T-helper 1 cell treated with Interleukin-12 subunit alpha and Interleukin-12 subunit beta and Interleukin-4 antibody, amounts not matched to agents 30 ng/mL and 1 ng/mL, for 36 hours (primary cell): ENCODE measurements at regions not wholly inside any gene's neighbourhood (a gene's known extent, or its start where the extent isn't known, plus 50 kb on each side); places are given as distances from the start of the nearest gene placed in this dataset.
"Not testable (repeated sequence)": the region's sequence is repeated elsewhere in the genome, so short reads cannot be mapped to it uniquely, and the experiment has no call there.

Experiments
- intact Hi-C: fragments of 100-400 bp; cut with micrococcal nuclease; formaldehyde crosslinking; loops from one replicate; pipeline ENCODE4 v1.15.1; 2024

DNA sequence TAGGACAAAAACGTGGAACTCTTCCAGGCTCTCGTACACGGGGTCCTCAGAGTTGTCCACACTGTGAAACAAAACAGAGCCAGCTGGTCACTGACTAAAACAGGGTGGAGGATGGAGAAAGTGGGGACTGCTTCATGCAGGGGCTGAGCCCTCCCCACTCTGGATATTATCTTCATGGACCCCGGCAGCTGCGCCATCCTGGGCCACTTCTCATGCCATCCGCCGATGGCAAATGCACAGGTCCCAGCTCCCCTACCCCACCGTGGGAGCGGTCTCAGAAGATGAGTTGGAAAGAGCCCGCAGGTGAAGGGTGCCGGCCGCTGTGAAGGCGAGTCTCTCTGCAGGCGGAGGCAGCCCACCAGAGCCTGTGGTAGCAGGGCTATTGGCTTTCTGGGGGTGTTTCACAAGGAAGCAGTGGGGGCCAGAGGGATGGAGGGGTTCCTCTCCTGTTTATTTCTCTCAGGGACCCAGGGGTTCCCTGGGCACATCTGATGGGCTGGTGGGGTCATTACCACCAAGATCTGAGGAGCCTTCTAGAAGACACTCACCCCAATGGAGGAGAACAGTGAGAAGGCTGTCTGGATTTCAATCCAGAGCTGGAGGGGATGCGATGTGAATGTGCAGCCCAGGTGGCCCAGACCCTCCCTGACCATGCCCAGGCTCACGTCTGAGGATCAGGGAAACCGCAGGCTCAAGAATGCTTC is 177.3 kb downstream of the KLF13 start:
- intact Hi-C loops, result no loop called here

DNA sequence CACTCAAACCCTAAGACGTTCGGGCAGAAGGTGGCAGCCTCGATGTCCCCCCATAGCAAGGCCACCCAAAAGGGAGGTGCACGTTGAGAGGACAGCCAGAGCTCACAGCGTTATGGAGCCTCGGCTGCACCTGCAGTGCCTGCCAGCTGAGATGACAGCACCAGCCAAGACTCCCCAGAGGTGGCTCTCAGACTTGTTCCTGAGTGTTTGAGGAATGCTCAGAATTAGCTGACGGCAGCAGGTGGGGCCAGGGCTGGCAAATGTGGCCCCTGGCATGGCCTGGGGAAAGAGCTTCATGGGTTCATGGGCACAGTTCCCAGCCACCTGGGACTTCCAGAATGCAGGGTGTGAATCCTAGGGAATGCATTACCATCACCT is 177.8 kb downstream of the KLF13 start:
- intact Hi-C loops, result no loop called here

DNA sequence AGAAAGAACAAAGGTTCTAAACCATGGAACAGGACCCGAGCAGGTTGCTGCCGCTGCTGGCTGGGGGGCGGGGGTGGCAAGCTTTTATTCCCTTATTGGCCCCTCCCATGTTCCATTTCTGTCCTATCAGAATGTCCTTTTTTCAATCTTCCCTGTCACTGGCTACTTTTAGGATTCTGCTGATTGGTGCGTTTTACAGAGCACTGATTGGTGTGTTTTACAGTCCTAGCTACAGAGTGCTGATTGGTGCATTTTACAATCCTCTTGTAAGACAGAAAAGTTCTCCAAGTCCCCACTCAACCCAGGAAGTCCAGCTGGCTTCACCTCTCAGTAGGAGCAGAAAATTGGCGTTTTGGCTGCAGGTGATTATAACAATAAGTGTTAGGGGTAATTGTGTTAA is 180.9 kb downstream of the KLF13 start:
- intact Hi-C loops, result not testable (repeated sequence)

DNA sequence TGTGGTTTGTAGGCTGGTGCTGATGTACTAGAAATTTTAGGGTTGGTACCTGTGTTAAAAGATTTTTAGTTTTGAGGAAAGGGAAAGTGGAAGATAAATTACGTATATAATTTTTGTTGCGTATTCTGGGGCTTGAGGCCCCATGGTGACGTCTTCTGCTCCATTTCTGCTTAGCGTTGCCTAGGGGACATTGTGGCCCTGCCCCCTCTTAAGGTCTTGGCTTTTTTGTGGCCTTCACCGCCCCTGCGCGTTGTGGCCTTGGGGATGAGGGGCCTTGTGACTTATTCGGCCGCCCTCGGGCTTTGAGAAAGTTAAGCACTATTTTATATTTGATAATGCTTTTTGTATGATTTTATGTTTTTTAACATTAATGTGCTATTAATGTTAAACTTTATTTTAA is 182.0 kb downstream of the KLF13 start:
- intact Hi-C loops, result no loop called here

DNA sequence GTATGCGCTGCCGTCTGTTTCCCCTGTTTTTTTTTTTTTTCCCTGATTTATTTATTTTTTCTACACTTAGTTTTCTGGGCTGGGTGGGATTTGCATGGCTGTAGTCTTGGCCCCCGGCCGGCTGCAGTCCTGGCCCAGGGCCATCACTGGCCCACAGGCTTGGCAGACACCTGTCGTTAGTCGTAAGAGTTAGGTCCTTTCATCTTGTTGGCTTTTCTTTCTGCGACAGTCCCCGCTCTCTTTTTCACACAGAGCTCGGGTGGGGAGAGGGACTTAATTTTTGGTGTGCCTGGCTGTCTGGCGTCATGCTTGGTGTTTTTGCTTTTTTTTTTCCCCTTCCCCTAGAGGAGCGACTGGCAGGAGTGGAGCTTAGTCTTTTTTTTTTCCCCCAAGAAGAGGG is 183.4 kb downstream of the KLF13 start:
- intact Hi-C loops, result loop anchor here (2.0 kb wide), 1 partner anchor 75 kb away; no protein-coding TSS in a partner anchor

DNA sequence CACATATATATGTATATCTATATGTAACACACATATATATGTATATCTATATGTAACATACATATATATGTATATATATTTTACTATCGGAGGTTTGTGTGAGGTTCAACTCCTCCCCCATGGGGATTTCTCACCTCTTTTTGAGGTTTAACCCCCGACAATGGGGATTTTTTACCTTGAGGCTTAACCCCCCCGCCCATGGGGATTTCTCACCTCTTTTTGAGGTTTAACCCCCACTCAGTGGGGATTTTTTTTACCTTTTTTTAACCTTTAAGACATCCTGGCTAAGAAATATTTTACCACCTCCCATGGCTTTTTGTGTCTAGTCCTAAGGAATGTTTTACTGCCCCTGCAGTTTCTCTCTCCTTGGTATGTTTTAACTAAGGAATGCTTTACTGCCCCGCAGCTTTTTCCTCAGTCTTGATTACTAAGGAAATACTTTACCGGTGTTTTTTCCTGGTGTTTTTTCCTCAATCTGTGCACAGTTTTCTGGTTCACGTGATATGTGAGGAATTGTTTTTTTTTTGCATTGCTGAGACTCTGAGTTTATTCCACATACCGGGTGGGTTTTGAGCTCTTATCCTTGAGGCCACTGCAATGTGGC is 185.2 kb downstream of the KLF13 start:
- intact Hi-C loops, result loop anchor here (1.0 to 2.0 kb wide), 2 partner anchors 39 to 77 kb away; no protein-coding TSS in a partner anchor

DNA sequence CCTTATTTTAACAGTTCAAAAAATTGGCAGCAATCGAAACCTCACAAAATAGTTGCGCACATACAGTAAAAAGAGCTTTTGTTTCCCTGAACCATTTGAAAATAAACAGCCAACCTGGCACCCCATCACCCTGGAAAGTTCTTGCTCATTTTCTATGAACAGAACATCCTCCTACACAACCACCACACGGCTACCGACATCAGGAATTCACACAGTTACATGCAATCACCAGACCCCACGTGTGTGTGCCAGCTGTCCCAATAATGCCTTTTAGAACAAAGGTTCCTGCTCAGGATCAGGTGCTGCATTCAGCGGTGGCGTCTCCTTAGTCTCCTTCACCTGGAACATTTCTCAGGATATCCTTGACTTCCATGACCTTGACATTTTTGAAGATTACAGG is 186.5 kb downstream of the KLF13 start:
- intact Hi-C loops, result no loop called here

DNA sequence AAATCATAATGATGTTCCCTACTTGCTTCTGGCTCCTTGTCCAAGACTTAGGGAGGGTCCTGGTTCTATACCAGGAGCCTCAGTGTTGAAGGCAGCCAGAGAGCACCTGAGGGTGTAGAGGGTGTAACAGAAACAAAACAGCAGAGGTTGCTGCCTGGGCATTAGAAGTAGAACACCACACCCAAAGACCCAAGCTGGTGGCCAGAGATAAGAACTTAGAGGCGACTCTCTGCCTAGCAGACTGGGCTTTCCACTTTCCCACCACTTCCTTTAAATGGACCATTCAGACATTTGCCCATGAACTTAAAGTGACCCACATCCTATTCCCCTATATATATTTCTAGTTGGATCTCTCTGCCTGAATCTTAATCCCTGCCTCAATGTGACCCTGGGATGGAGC is 189.8 kb downstream of the KLF13 start:
- intact Hi-C loops, result no loop called here

DNA sequence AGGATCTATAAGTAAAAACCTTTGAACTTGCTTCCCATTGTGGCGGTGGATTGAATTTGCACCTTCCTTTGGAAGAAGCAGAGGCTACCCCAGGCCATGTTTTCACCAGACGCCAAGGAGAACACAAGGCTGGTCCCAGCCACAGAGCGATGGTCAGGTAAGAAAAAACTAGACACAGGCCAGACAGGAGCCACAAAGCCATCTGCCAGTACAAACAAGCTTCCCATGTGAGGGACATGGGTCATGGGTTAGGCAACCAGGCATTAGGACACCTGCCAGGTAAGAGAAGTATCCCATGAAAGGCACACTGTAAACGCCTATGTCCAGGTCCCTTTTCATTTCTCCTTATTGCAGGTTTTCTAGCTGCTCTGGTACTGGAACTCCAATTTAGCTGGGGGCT is 190.2 kb downstream of the KLF13 start:
- intact Hi-C loops, result no loop called here

DNA sequence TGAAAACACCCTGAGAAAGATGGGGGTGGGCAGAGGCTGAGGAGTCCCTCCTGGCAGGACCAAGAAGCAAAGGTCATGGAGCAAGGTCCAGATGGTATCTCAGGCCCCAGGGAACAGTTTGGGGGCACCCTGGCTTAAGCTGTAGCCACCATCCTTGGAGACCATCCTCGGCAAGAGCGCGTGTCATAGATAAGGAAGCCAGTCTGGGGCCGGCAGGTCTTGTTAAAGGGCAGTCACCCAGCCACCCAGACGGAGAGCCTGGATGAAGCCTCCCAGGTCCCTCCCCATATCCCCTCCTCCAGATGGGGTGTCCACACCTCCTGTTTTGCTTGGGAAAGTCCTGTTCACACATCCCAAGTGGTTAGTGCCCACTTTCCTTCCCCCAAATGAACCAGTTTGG is 191.1 kb downstream of the KLF13 start:
- intact Hi-C loops, result no loop called here

DNA sequence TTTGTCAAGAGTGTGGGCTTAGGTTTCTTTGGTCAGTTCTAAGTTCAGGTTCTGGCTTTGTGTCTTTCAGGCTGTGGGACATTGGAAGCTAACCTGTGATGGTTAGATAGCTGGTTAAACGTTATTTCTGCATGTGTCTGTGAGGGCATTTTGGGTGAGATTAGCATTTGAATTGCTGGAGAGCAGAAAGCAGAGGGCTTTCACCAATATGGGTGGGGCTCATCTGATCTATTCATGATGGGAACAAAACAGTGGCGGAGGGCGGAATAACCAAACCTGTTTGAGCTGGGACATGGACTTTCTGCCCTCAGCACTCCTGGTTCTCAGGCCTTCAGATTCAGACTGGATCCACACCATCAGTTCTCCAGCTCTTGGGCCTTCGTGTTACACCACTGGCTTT is 195.4 kb downstream of the KLF13 start:
- intact Hi-C loops, result no loop called here

DNA sequence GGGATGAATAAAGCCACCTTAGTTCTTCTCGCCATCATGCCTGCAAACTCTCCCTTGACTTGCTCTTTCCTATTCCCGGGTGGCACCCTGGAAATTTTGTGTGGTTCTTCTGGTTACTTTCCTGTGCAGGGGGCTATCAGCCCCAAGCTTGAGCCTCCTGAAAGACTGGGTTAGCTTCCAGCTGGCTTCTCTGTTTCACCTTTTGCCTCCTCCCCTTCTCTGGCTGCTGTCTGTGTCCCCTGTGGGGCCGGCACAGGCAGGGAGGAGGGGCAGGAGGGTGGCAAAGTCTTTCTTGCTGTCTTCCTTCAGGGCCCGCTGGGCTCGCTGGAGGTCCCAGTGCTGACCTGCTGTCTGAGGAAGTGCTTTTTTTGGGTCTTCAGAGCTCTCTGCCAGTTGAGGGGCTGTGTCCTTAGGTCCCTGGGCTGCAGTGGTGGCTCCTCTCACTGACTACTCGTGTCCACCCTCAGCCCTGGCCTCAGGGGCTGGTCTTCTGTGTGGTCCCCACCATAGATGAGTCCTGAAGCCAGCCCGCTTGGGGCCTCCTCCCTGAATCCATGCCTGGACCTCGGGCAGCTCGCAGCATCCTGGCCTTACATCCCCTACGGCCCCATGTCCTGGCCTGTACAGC is 196.5 kb downstream of the KLF13 start:
- intact Hi-C loops, result no loop called here

DNA sequence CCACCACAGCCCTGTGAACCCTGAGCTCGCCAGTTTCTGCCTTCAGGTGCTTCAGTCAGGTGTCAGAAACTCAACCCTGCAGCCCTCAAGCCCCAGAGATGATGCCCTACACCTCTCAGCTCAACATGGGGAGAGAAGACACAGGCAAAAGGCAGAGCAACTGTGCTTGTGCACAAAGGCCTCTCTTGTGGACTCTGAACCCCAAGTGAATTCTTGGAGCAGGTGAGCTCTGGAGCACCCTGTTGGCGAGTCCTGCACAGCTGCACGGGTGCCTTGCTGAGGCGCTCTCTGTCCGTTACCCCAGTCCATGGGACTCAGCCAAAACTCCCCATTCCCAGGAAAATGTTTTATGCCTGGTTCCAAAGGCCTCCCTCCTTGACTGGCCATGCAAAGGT is 197.0 kb downstream of the KLF13 start:
- intact Hi-C loops, result no loop called here

DNA sequence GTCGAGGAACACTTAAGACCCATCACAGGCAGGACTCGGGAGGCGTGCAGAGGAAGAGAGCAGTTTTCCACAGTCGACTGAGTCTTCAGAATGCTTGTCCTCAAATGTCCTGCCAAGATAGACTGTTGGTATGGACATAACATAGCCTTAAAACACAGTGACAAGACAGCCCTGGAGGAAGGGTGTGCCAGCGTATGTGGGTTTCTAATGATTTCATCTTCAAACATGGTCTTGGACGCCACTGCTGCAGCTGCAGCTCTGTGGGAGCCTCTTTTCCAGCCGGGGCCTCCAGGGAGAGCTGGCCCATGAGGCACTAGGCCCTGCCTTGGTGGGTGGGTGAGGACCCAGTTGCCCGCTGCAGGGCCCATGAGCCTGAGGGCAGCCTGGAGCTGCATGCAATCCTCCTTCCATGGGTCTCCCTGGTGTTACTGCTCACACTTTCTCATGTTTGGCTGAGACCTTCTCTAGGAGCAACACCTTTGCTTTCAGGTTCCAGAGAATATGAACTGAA is 198.6 kb downstream of the KLF13 start:
- intact Hi-C loops, result no loop called here

DNA sequence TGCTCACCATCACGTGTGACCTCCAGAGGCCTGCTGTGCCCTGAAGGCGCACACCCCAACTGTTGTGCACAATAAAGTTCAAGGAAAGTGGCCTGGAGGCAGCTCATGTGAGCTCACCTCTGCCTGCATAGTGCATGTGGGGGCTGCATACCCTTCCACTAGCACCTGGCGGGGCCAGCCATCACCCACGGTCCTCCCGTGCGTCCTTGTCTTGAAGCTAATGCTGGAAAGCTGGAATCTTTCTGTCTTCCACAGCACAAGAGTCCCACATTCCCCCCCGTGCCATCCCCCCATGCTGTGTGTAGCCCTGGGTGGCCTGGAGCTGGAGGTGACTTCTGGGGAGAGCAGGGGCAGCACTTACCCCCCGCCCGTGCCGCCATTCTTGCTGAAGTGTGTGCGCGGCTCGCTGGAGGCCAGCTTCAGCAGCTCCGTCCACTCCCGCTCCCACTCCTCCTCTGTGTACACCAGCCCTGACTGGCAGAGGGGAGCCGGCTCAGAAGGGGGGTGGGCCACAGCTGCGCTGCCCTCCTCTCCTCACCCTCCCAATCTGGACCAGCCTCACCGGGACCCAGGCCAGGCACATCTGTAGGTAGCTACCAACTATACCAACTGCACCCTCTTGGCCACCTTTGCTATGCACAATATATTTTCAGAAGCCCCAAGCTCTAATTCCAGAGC is 199.5 kb downstream of the KLF13 start:
- intact Hi-C loops, result no loop called here

DNA sequence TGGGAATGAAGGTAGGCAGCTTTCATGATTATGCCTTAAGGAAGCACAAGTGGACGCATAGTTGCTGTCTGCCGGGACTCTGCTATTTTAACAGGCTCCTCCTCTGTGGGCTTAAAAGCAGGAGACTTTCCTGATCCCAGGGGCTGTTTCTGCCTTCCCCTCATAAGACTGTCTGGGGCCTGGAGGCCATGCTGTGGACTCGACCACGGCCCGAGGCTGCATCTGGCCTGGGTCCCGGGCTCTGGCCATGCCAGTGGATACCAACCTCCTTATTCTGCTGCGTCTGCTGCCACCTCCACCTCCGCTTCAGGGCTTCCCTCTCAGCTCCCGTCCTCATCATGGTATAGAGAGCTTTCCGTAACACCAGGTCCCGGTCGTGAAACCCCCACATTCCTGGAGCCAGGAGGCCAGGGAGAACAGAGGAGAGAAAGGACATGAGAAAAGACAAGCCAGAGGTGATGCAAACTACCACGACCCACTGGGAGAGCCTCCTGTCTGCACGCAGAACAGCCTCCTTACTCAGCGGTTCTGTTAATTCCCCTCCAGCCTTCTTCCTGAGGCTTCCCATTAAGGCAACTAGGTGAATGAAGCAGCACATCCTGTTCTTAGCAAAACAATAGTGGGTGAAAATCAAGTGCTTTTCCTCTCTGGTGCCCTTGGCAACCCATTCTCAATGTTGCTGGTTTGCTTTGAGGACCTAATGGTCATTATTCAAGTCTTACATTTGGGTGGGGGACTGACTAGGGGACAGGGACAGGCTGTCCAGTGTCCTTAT is 200.5 kb downstream of the KLF13 start:
- intact Hi-C loops, result no loop called here

DNA sequence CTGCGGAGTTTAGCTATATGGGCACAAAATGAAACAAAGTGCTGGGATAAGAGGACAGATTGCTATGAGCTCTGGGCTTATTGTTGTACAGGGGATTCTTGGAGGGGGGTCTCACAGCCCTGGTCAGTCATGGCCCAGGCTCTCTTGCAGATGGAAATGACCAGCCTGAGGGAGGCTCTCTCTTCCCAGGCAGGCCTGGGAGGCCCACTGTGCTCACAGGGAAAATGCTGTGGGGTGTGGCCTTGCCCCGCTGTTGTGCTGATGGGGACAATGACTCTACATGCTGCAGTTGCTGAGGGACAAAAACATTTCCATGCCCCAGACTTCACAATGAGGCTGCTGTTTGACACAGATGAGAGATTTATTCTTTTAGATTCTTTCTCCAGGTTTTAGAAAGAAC is 202.2 kb downstream of the KLF13 start:
- intact Hi-C loops, result no loop called here

DNA sequence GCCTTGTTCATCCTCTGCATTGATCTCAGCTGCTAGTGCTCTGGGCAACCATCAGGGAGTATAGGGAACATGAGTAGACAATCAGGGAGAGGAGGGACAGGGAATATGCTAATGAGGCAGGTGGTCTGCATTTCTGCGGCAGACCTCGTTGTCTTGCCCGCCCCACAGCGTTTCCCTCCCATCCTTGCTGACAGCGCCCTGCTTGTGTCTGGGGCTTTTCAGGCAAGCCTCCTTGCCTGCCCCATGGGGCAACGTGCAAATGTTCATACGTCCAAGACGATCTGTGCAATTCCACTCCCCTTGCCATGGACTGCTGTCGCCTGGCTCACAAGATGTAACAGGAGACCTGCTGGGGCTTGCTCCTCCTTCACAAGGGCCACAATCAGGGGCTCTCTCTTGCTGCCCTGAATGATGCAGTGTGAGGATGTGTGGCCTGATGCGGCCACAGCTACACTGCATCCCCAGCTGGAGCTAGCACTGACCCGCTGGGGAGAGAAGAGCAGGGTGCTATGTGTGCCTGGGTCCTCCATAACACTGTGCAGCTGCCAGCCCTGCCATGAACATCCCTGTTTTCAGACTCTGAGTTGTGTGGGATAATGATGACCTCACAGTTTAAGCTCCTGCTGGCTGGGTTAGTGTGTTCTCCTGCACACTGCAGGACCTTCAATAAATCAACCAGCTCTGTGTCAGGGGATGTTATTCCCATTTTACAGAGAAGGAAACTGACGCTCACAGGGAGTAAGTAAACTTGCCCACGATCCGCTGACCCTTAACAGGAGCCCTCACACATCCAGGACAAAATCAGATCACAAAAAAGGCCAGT is 211.3 kb downstream of the KLF13 start:
- intact Hi-C loops, result no loop called here

DNA sequence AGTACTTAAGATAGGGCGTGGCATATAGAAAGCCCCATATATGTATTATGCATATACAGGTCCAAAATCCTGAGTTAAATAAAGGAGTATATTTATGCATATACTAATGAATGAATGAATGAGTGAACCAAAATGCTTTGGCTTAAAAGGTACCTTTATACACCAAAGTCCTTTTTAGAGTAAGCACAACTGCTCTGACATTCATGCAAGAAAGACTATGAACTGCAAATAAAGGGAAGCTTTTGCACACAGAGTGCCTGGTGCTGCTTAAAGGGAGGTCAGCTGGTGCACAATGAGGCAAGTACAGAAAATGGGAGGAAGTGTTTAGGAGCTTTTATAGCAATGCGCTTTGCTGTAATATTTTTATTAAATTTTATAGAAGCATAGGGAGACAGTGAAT is 214.0 kb downstream of the KLF13 start:
- intact Hi-C loops, result no loop called here

DNA sequence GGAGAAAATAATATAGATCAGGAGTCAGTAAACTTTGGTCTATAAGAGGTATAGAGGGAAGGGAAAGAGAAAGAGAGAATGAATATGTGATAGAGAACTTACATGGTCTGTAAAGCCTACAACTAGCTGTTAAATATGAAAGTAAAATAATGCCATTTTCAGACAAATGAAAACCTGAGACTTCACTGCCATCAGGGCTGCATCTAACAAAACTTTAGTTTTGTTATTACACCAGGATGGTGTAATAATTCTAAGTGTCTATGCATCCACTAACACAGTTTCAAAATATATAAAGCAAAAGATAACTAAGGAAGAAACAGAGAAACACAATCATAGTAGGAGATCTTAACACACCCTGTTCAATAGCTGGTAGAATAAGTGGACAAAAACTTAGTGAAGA is 217.7 kb downstream of the KLF13 start:
- intact Hi-C loops, result no loop called here

DNA sequence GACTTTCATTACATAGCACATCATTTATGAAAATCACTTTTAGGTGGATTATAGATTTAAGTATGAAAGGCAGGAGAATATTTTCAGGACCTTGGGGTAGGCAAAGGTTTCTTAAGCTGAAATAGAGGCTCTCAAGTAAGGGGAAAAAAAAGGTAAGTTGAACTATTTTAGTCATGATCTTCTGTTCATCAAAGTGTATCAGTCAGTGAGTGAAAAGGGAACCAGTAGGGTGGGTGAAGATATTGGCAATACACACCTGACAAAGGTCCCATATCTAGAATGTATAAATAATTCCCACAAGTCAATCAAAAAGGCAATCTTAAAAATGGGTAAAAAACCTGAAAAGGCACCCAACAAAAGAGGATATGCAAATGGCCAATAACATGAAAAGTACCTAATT is 218.6 kb downstream of the KLF13 start:
- intact Hi-C loops, result no loop called here
